ENCODE measurements at regions not wholly inside any gene's neighbourhood (a gene's known extent, or its start where the extent isn't known, plus 50 kb on each side); places are given as distances from the start of the nearest gene placed in this dataset.

DNA sequence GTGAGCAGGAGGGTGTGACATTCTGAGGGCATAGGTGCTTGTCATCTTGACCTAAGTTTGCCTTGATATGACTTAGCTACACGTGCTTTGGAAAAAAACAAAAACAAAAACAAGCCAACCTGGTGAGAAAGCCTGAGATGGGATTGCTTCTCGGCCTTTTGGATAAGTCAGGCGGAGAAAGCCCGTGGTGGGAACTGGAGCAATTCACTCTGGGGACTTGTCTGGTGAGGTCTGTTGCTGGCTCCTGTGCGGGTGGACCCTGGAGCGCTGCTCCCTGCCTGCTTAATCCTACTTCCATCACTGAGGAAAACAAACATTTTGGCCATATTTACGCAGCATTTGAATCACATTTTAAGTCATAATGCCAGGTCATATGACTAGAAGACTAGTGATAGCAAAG lies 100.3 kb downstream of the SNX19 start:
- TF ChIP-seq CTCF (IDR thresholded peaks at IDR 0.05 in 4 of 5, conservative IDR thresholded peaks at IDR 0.05 in 1 of 5): no peak
- no peak for TF ChIP-seq POLR2A (IDR thresholded peaks at IDR 0.05)

Measured in gastrocnemius medialis (tissue), 4 donors.